Transverse colon (tissue), 4 donors: ENCODE measurements at regions not wholly inside any gene's neighbourhood (a gene's known extent, or its start where the extent isn't known, plus 50 kb on each side); places are given as distances from the start of the nearest gene placed in this dataset.

Experiments used
- DNase-seq: peaks from one replicate; pipeline ENCODE4 v3.0.0-alpha.2; 2019
- H3K27ac ChIP-seq, 4 donors: fragments of 200-600 bp; sonication (generic); 2 replicates each; pipeline ENCODE4 v1.5.1; 2016 to 2018; ENCODE audit warnings: inconsistent platforms in 4 of 4
- H3K27me3 ChIP-seq: fragments of 200-600 bp; sonication (generic); 2 replicates; pipeline ENCODE4 v1.5.1; 2017; ENCODE audit warnings: inconsistent platforms
- H3K36me3 ChIP-seq, 4 donors: fragments of 200-600 bp; sonication (generic); 2 replicates each; pipeline ENCODE4 v1.5.1; 2017 to 2019; ENCODE audit warnings: inconsistent platforms in 4 of 4
- H3K4me1 ChIP-seq, 4 donors: fragments of 200-600 bp; sonication (generic); 2 replicates each; pipeline ENCODE4 v1.5.1; 2017 to 2020; ENCODE audit warnings: inconsistent platforms in 4 of 4
- H3K4me3 ChIP-seq, 4 donors: fragments of 200-600 bp; sonication (generic); 1 replicate in 1 of 4; 2 replicates in 3 of 4; pipeline versions ENCODE4 v1.5.1 to v1.6.1; 2017 to 2019; ENCODE audit warnings: inconsistent platforms in 4 of 4
- H3K9me3 ChIP-seq, 2 donors: fragments of 200-600 bp; sonication (generic); 2 replicates each; pipeline ENCODE4 v1.5.1; 2017 to 2019; ENCODE audit warnings: inconsistent platforms in 2 of 2
- EP300 ChIP-seq: sonication (generic); formaldehyde crosslinking; IDR thresholded peaks from one replicate; pipeline ENCODE4 v1.6.1; 2017; ENCODE audit warnings: antibody characterized with exemption, low read depth
- POLR2A ChIP-seq: fragments of 450-650 bp; IDR thresholded peaks from one replicate; pipeline ENCODE4 v1.6.1; 2016; ENCODE audit warnings: antibody characterized with exemption, mild to moderate bottlenecking, moderate library complexity
- POLR2AphosphoS5 ChIP-seq, 3 donors: sonication (generic); formaldehyde crosslinking; IDR thresholded peaks; one replicate each; pipeline ENCODE4 v1.6.1; 2016; ENCODE audit warnings: antibody characterized with exemption in 3 of 3
- WGBS, 2 donors: methylation state at CpG; one replicate each; pipeline ENCODE4 v1.1.5; 2018; ENCODE audit warnings: low coverage in 1 of 2; 5-methylcytosine and 5-hydroxymethylcytosine counted together
- in situ Hi-C, 4 donors: fragments of 200-750 bp; cut with MboI; loops; one replicate each; pipeline versions ENCODE4 v1.15.0 to v1.15.1; 2017; ENCODE audit warnings: low sequenced_read_pairs in 3 of 4, low pct_ligation_motif_present in 1 of 4, low pct_unique_long_range_greater_than_20kb in 1 of 4
- intact Hi-C: fragments of 100-400 bp; cut with DNase I; formaldehyde crosslinking; loops from one replicate; pipeline ENCODE4 v1.15.1; 2023; ENCODE audit warnings: low total_unique reads
- TF ChIP-seq, protein P1 (sequence below), 5 experiments: fragments of 200-600 bp in 3 of 5; fragments of 450-650 bp in 2 of 5; sonication (generic) in 3 of 5; IDR thresholded peaks; 1 replicate in 2 of 5; 2 replicates in 3 of 5; pipeline ENCODE4 v1.5.1; 2016 to 2017; ENCODE audit warnings: antibody characterized with exemption in 5 of 5, inconsistent platforms in 3 of 5, mild to moderate bottlenecking in 2 of 5, moderate library complexity in 1 of 5

DNA sequence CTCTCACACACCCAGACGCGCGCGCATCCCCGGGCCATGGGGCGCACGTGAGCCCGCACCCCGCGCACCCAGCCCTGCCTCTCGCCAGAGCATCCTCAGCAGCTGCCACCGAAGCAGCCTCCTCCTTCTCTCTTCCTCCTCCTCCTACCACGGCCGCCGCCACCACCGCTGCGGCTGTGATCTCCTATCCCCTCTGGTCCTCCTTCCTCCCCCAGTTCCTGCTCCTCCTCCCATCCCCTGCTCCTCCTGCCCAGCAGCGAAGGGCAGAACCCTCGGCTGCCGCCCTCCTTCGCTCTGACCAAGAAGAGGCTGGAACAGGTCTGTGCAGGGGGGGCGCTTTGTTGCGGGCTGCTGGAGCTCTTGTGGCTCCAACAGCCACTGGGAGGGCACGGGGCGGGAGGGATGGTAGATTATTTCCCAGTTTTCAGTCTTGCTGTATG lies 148.7 kb upstream of the CHRDL1 start:
- DNase-seq, result no peak
- no peaks in the 10 kb centered on the region for H3K9me3 ChIP-seq
- no peak overlapping the region for H3K27ac ChIP-seq
- H3K27me3 ChIP-seq, result peaks cover 3% of the 10 kb centered on the region
- in situ Hi-C loops, result no loop called here
- H3K4me3 ChIP-seq, result no peak overlapping the region
- TF ChIP-seq, protein P1, sequence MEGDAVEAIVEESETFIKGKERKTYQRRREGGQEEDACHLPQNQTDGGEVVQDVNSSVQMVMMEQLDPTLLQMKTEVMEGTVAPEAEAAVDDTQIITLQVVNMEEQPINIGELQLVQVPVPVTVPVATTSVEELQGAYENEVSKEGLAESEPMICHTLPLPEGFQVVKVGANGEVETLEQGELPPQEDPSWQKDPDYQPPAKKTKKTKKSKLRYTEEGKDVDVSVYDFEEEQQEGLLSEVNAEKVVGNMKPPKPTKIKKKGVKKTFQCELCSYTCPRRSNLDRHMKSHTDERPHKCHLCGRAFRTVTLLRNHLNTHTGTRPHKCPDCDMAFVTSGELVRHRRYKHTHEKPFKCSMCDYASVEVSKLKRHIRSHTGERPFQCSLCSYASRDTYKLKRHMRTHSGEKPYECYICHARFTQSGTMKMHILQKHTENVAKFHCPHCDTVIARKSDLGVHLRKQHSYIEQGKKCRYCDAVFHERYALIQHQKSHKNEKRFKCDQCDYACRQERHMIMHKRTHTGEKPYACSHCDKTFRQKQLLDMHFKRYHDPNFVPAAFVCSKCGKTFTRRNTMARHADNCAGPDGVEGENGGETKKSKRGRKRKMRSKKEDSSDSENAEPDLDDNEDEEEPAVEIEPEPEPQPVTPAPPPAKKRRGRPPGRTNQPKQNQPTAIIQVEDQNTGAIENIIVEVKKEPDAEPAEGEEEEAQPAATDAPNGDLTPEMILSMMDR (IDR thresholded peaks at IDR 0.05), result no peak
- no peaks in the 10 kb centered on the region for H3K4me1 ChIP-seq
- intact Hi-C loops, result no loop called here
- H3K36me3 ChIP-seq, result no peaks in the 10 kb centered on the region
- WGBS, 2 donors, result 46% methylated on average over 25 of the region's 25 CpGs; no CpG with 5 or more reads in 1 of the 2 donors

DNA sequence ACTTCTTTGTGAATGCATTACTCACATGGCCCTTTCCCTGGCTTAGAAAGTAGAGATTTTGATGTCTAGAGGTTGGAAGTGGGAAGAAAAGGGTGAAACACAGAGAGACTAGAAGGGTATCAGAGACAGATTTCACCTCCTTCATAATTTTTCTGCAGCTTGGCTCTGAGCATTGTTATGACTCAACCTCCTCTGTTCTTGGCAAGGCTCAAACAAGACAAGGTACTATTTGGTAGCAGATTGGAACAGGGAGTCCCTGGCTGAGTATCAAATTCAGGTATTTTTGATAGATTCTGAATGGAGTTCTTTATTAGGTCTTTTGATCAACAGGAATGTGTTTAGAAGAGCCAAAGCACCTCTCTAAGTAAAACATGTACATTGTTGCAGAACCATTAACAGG lies 146.3 kb upstream of the CHRDL1 start:
- Histone ChIP-seq H3K4me3 (no peak overlapping the region), H3K27ac (no peak overlapping the region), H3K9me3 (no peaks in the 10 kb centered on the region), H3K4me1 (peaks cover 0 to 5% (median 0%) of the 10 kb centered on the region in 4 donors), H3K27me3 (peaks cover 3% of the 10 kb centered on the region), H3K36me3 (no peaks in the 10 kb centered on the region)
- in situ Hi-C loops (no loop called here), intact Hi-C loops (no loop called here)
- DNase-seq, result no peak
- no peak for TF ChIP-seq EP300
- TF ChIP-seq POLR2A, result no peak
- TF ChIP-seq POLR2AphosphoS5 (IDR thresholded peaks at IDR 0.05), result no peak
- TF ChIP-seq, protein P1 (IDR thresholded peaks at IDR 0.05), result no peak

DNA sequence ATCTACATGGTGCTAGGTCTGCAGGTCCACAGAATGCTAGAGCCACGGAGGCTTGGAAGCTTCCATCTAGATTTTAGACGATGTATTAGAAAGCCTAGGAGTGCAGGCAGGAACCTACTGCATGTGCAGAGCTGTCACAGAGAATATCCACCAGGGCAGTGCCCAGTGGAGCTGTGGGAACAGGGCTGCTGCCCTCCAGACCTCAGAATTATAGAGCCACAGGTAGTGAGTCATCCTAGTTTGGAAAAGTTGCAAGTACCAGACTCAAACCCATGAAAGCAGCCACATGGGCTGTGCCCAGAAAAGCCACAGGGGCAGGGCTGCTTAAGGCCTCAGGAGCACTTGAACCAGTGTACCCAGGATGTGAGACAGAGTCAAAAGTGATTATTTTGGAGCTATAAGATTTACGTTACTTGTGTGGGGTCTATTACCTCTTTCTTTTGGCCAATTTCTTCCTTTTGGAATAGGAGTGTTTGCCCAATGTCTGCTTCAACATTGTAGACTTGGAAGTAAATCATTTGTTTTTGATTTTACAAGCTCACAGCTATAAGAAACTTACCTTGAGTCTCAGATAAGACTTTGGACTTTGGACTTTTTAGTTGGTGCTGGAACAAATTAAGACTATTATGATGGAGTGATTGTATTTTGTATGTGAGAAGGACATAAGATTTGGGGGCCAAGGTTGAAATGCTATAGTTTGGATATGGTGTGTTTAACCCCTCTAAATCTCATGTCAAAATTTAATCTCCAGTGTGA lies 143.5 kb upstream of the CHRDL1 start:
- peaks cover 0 to 5% (median 0%) of the 10 kb centered on the region in 4 donors for H3K4me1 ChIP-seq
- H3K9me3 ChIP-seq, result no peaks in the 10 kb centered on the region
- peaks cover 1% of the 10 kb centered on the region for H3K27me3 ChIP-seq
- H3K27ac ChIP-seq, result no peak overlapping the region
- intact Hi-C loops (no loop called here), in situ Hi-C loops (no loop called here)
- no peak for DNase-seq
- no peaks in the 10 kb centered on the region for H3K36me3 ChIP-seq
- TF ChIP-seq EP300, result no peak
- TF ChIP-seq POLR2A, result no peak
- TF ChIP-seq POLR2AphosphoS5 (IDR thresholded peaks at IDR 0.05), result no peak
- TF ChIP-seq, protein P1 (IDR thresholded peaks at IDR 0.05), result no peak
- WGBS, 2 donors, result 58 to 60% methylated on average over 1 to 3 of the region's 3 CpGs
- H3K4me3 ChIP-seq, result no peak overlapping the region

DNA sequence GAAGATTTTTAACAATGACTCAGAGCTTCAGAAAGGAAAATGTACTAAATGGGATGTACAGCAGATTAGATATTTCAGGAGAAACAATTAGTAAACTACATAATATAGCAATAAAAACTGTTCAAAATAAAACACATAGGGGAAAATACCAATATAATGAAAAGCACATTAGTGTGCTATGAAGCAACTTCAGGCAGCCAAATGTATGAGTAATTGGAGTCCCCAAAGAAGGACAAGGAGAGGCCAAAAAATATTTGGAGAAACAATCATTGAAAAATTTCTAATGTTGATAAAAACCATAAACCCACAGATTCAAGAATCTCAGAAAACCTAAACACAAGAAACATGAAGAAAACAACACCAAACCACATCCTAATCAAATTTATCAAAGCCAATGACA lies 129.3 kb upstream of the CHRDL1 start:
- in situ Hi-C loops, result no loop called here
- Histone ChIP-seq H3K4me1 (no peaks in the 10 kb centered on the region), H3K9me3 (no peaks in the 10 kb centered on the region), H3K27me3 (no peaks in the 10 kb centered on the region), H3K36me3 (no peaks in the 10 kb centered on the region), H3K4me3 (no peak overlapping the region), H3K27ac (no peak overlapping the region)
- TF ChIP-seq EP300 (no peak), POLR2AphosphoS5 (IDR thresholded peaks at IDR 0.05) (no peak), POLR2A (no peak)
- TF ChIP-seq, protein P1 (IDR thresholded peaks at IDR 0.05), result no peak
- no peak for DNase-seq
- intact Hi-C loops, result no loop called here
